ENCODE measurements at regions not wholly inside any gene's neighbourhood (a gene's known extent, or its start where the extent isn't known, plus 50 kb on each side); places are given as distances from the start of the nearest gene placed in this dataset.

DNA sequence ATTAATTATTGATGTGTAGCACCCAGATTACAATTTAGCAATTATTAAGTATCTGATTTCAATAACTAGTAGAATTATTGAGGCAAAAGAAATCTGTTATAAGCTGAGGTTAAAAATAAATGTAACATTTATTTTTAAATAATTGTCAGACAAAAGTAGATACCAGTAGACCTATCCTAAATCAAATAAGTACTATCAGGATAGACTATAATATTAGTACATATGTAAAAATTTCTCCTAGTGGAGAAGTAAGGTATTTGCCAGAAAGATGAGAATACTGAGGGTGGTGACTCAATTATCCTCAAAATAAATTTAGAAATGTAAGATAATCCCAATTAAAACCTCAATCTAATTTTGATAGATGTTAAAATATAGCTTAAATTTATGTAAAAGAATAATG, 377.8 kb upstream of the CHRM3 start:
- no peak for DNase-seq (ENCODE audit: low read depth)

DNA sequence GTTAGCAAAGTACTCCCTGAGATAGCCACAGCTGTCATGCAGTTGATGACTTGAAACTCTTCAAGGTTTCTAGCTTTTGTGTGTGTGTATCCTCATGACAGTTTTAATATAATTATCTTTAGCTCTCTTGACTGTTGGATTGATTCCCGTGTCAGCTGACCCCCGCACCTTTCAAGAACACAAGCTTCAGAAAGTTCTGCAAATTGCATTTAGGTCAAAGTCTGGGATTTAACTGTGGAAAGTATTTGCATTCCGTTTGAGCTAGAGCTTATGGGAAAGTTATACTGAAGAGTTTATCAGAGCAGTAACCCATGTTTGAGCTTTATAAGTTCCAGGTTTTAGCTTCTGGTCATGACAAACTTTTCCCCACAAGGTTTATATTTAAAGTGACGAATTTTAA, 380.1 kb upstream of the CHRM3 start:
- no peak for DNase-seq (ENCODE audit: low read depth)

DNA sequence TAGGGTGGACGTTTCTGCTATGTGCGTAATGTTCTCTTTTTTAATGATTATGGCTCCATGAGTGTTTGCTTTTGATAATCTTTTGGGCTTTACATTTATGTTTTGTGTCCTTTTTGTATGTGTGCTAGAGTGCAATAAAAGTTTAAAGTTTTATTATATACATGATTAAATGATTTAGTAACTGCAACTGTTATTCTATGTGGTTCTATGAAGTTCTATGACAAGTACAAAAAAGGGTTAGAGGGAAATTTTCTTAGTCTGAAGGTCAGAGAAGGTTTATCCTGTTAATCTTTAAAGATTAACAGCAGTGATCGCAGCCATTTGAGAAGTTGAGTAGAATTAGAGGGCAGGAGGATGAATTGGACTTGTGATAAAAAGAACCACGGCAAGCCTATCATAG, 386.4 kb upstream of the CHRM3 start:
- no peak for DNase-seq (ENCODE audit: low read depth)

DNA sequence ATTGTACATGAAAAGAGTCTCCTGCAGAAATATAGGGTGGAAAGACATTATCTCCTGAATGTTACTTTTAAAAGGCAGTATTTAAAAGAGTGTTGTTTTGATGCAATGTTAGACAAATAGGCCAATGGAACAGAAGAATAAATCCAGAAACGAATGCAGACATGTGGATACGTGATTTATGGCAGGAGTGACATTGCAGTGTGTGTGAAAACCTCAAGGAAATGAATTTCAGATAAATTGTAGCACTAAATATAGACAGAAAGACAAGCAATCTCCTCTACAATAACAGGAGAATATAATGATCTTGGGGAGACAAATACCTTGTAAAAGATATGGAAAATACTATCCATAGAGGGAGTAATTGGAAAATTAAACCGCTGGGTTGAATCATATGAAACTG, 387.8 kb upstream of the CHRM3 start:
- no peak for DNase-seq (ENCODE audit: low read depth)

DNA sequence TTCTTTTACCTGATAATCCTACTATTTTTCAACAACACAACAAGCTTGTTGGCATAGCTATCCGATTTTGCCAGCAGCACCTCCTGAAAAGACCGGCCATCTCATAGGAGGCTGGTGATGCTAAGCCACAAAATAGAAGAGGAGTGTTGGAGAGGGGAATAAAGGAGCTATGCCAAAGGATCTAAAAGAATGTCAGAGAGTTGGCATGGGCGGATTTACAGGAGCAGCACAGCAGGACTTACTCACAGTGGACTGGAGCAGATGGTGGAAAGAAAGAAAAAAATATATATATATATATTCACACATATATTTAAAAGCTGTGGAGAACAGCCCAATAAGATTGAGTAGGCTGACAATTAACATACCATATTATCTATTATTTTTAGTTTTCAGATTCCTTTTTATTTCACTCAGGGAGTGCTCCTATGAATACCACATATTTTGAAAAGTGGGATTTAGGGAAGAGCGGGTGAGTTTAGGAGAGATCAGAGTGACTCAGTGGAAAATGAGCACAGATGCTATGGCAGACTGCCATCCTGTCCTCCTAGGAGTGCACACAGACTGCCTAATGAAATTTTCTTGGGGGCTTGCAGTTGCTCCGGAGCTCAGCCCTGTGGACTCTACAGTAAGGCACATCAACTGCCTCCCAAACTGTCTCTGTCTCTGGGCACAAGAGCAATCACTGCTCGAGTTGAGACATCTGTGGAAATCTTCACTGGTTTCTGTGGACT, 394.4 kb upstream of the CHRM3 start:
- peak; percentile 36 for DNase-seq (ENCODE audit: low read depth)

DNA sequence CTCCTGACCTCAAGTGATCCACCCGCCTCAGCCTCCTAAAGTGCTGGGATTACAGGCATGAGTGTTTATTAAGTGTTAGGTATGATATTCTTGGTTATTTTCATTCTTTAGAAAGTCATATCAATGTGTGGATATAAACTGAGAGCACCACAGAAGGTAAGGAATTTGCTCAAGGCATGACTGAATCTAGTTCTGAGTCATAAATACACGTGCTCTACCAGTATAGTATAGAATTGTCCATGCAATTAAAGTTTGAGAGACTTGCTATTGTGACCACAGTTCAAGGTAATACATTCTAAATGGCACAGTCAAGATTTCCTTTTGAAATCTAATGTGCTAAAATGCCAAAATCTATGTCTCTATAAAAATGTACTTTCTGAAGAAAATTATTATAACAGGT, 401.1 kb upstream of the CHRM3 start:
- no peak for DNase-seq (ENCODE audit: low read depth)

DNA sequence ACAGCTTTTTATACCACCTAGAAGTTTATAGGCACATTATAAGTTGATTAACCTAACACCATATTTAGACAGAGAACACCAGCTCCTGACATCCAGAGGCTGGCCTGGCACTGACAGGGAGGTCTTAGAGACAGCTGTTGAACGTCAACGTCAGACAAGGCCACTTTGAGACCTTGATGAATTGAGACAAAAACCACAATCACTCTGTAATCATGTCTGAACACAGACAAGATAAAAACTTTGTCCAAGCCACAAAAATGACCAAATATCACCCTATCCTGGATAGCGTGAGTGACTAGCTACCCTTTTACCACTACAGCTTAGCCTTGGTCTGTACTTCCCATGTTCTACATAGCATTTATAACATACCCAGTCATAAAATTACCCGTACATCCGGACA, 403.6 kb upstream of the CHRM3 start:
- DNase-seq (ENCODE audit: low read depth) = peak; percentile 58

DNA sequence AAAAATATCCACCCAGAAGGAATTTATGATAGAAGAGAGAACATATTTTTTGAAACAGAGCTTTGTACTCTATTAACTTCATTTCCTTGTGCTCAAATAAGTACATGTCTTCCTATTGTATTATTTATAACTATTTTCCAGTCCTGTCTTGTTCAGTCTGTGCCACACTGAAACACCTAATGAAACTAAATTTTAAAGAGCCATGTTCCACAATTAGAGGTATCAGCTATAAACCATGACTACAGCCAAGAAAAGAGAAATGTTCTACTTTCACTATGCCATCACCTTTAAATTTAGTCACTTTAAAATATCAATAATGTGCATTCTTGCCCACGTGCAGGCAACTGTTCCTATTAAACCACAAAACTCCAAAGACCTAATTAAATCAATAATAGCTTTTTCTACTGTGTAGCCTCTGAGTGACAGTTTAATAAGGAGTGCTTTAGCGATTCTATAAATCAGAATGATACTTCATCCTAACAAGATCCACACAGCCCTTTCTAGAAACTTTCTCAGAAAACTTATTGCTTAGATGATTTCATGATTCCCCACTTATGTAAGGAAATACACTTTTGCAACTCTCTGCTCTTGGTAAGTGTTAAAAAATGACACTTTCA, 404.9 kb upstream of the CHRM3 start:
- no peak for DNase-seq (ENCODE audit: low read depth)

DNA sequence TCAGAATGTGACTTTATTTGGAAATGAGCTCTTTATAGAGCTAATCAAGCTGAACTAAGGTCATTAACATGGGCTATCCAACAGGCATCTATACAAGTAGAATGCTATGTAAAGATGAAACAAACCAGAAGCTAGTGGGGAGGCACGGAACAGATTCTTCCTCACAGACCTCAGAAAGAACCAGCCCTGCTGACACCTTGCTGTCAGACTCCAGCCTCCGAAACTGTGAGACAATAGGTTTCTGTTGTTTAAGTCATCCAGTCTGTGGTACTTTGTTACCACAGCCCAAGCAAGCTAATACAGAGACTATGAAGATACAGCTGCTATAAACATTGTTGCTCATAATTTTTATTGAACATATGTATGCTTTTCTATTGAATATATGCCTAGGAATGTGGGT, 406.3 kb upstream of the CHRM3 start:
- DNase-seq (ENCODE audit: low read depth) = no peak

DNA sequence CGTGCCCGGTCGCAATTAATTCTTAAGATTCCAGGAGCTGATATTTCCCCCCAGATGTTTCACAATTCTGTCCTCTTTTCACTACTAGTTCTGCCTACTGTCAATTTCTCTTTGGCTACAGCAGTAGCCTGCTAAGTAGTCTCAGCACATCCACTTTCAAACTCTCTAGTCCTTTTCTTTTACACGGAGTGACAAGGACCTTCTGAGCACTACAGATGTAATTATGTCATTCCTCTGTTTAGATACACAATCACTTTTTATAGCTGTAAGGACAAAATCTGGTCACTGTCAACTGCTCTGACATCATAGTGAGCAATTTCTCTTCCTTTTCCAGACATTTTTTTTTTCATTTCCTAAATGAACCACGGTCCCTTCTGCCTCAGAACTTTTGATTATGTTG, 421.7 kb upstream of the CHRM3 start:
- DNase-seq (ENCODE audit: low read depth) = peak; percentile 17

DNA sequence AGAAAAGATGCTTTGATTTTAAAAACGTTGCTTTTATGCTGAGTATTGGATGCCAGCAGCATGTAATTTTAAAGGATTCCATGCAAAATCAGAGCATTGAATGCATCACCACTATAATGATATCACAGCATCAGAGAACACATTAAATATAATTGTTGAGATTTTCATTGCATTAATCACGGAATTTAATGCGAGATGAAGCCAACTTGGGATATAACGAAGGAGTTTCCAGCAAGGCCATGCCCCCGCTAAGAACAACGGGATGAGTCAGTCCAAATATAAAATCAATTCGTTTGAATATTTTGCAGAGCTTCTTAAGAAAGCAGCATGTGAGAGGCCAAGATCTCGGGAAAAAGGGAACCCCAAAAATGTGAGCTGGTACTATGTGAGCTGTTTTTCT, 423.4 kb upstream of the CHRM3 start:
- no peak for DNase-seq (ENCODE audit: low read depth)

DNA sequence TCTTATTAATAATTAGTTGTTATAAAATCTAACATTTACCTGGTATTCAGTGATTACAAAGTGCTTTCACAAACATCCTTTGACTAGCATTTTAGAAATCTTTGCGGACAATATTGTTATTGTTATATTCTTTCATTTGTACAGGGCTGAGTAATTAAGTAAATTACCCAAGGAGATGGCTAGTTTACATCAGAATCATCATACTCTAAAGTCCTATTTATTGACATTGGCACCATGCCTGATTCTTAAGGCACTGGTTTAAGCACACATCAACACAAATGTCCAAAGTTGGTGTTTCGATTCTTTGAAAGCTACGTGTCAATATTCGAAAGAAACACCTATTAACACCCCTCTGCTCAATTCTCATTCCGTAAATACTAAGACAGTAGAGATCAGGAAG, 424.6 kb upstream of the CHRM3 start:
- no peak for DNase-seq (ENCODE audit: low read depth)

DNA sequence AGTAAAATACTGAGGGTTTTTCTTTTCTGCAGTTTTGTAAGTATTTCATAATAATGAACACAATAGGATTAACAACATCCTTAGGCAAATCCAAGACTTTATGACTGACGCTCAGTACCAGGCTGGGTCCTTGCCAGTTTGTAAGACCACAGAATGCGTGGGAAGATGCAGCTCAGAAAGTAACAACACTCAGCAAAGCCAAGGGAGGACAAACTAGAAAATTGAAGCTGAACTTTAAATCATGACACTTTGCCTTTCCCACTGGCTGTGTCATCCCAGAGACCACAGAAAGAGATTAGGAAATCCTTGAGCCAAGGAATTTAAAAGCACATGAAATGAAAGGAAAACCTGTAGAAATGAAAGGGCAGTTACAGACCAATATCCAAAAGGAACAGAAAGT, 426.3 kb upstream of the CHRM3 start:
- peak; percentile 89 for DNase-seq (ENCODE audit: low read depth)

DNA sequence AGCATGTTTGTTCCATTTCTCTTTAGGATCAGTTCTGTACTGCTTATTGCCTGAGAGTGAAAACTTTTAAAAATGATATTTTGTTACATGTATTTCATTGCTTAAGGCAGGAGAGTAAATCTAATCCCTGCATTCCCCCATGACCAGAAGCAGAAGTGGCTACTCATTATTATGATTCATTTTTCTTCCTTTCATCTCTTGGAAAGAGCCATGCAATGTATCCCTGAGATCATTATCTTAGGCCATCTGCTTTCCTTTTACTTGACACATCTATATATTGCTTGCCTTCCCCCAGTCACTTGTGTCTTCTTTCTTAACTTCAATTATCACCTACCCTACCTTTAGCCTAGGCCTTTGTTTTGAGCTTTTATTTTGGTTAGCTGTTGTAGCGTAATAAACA, 430.4 kb upstream of the CHRM3 start:
- DNase-seq (ENCODE audit: low read depth) = peak; percentile 27

DNA sequence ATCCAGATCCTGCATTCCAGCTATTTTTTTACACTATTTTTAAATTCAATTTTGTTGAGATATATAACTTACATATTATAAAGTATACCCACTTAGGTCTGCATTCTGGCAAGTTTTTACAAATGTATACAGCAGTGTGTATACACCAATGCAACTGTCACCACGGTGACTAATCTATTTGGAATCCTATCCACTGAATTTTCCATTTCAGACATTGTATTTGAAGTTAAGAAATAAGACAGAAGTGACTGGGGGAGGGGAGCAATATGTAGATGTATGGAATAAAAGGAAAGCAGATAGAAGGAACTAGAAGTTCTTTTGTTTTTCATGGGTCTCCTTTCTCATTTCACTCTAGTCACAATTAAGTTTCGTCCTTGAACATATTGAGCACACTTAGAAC, 431.5 kb upstream of the CHRM3 start:
- DNase-seq (ENCODE audit: low read depth) = peak; percentile 42

DNA sequence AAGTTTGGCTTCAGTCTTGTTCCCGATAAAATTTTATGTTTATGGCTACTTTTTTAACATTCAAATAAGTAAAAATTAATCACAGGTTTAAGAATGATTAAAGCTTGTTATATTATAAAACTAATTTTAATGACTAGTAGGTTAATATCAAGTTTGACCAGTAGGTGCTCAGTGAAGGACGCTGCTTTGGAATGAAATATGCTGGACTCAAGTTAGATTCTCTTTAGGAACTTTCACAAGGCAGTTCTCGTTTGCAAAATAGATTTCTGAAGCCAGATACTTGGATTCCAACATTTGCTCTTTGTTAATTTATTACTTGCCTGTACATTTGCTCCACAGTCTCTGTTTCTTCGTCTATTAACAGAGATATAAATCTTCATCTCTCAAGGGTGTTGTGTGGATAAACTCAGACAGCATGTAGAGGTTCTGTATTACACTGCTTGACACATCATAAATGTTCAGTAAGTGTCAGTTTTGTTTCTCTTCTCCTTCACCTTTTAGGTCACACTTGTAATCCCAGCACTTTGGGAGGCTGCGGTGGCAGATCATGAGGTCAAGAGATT, 432.8 kb upstream of the CHRM3 start:
- no peak for DNase-seq (ENCODE audit: low read depth)

DNA sequence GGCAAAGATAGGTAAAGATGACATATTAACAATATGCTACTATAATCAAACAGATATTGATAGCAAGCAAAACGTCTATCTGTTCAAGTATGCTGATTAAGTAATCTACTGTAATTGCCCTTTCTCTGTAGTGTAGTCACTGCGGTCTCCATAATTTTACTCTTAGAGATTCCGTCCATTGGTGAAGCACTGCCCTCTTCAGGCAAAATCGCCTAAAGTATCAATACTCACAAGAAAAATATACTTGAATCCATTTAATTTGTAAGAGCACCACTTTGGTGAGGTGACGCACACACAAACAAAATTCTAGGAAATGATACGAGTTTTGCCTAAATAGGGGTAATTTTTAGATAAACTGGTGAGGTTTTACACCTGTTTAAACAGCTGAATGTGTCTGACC, 434.6 kb upstream of the CHRM3 start:
- DNase-seq (ENCODE audit: low read depth) = peak; percentile 55

DNA sequence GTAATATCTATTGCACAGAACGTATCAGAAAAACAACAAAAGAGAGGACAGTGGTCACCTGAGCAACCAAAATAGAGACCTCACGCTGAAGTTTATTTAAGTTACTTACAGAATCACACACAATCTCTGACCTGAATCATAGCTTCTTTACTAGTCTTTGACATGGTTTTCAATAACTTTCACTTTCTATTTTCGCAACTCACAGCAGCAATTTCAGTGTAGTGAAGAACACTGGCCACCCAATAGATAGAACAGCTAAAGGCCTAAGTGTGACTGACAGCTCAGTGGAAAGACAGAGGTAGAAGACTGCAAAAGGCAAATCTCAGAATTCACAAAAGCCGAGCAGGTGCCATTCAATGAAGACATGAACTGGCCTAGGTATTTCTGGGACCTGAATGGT, 435.6 kb upstream of the CHRM3 start:
- DNase-seq (ENCODE audit: low read depth) = peak; percentile 38

DNA sequence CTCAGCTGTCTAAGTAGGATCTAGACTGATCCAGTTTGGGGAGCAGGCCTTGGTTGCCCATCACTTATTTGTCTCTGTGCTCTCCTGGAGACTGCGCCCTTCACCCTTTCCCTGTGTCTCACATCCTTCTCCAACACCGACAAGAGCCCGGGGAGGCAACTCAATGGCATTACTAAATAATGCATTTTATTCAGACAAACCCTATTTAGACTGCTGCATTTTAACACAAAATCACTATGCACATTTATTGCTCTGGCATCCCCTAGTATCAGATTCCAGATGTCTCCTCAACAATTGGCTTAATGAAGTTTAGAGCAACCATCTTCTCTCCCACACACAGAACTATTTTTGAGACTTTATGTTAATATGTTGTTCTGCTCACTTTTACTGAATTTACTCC, 436.4 kb upstream of the CHRM3 start:
- DNase-seq (ENCODE audit: low read depth) = no peak

DNA sequence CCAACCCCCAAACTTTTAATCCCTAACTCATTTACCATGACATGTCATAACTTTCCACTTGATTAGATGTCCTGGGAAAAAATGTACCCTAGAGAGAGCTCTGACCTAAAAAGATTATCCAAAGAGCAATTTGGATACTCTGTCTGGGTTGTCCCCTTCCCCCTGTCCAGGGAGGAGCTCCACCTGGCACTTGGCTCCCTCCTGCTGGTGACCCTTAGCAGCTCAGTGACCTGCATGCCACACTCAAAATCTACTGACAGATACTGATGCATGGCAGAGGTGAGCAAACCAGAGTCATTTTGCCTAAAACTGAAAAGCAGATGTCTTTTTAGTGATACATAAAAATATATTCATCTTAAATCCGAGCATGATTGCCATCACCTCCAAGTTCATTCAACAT, 442.3 kb upstream of the CHRM3 start:
- no peak for DNase-seq (ENCODE audit: low read depth)

DNA sequence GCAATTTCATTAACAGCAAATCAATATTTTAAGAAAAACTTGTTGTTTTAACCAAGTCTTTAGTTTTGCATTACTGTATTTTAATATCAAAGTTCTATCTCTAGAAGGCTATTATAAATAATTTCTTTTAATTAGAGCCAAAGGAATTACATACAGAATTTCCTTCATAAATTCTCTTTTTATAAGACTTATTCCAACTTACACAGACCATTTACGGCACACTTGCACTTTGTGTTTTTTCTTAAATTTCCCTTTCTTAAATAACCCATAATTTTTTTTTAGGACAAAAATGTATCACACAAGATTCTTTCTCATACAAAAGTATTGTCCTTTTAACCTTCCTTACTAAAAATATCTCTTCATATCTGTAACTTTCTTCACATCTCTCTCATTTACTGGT, 458.5 kb upstream of the CHRM3 start:
- DNase-seq (ENCODE audit: low read depth) = no peak

DNA sequence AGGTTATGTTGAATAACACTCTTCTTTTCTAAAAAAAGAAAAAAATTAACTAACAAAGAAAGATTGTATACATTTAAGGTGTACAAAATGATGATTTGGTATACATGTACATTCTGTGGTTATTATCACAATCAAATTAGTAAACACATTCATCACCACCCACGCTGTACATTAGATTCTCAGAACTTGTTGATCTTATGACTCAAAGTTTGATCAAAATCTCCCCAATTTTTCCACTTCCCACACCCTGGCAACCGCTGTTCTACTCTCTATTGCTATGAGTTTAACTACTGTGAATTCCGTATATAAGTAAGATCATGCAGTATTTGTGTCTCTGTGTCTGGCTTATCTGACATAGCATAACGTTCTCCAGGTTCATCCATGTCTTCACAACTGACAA, 469.5 kb upstream of the CHRM3 start:
- no peak for DNase-seq (ENCODE audit: low read depth)

DNA sequence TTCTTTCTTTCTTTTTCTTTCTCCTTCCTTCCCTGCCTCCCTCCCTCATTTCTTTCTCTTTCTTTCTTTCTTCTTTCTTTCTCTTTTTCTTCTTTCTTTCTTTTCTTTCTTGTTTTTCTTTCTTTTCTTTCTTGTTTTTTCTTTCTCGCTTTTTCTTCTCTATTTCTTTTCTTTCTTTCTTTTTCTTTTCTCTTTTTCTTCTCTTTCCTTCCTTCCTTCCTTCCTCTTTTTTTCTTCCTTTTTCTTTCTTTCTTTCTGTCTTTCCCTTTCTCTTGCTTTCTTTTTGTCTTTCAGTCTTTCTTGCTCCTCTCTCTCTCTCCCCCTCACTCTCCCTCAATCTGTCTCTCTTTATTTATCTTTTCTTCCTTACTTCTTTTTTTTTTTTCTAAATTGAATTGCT, 472.0 kb upstream of the CHRM3 start:
- DNase-seq (ENCODE audit: low read depth) = no peak

DNA sequence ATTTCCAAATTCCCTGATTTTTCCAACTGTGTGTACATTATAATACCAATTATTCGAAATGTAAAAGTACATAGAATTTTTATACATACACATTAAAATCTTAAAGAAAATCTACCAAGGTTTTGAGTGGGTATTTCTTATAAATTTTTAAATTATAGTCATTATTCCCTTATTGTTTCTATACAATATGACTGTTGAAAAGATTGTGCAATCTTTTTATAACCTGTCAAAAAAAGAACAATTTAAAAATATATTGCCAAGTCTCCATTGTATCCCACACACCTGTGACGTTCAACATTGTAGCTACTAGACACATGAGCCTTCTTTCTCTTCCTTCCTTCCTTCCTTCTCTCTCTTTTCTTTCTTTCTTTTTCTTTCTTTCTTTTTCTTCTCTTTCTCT, 473.2 kb upstream of the CHRM3 start:
- DNase-seq (ENCODE audit: low read depth) = no peak
